ENCODE measurements at regions not wholly inside any gene's neighbourhood (a gene's known extent, or its start where the extent isn't known, plus 50 kb on each side); places are given as distances from the start of the nearest gene placed in this dataset.
A peak's percentile ranks its signal among the peaks of the same experiment; 100 is the strongest.

DNA sequence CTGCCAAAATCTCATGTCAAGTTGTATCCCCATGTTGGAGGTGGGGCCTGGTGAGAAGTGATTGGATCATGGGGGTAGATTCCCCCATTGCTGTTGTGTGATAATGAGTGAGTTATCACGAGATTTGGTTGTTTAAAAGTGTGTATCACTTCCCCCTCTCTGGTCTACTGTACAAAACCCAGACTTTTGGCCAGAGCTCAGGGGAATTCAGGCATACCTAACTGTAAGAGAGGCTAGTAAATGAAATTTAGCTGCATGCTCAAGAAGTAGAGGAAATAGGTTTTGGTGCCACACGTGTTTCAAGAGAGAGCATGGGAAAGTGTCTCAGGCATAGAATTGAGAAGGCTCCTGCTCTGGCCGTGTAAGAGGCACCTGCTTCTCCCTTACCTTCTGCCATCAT lies 190.5 kb upstream of the GALNTL6 start:
- H3K4me3 ChIP-seq = no peak overlapping the region
- H3K4me2 ChIP-seq = peak overlapping the region in 1 of 11 experiments; percentile 19; a peak in 1 of 22 replicates
- no peaks in the 10 kb centered on the region for H3K36me3 ChIP-seq
- no peak overlapping the region for H3K9ac ChIP-seq
- TF ChIP-seq Cebpa-rat (IDR thresholded peaks at IDR 0.05) = no peak
- H3K27me3 ChIP-seq = peaks cover 0 to 7% (median 0%) of the 10 kb centered on the region in 11 experiments; a peak in 1 of 22 replicates
- H3K4me1 ChIP-seq = peaks cover 0 to 13% (median 10%) of the 10 kb centered on the region in 10 experiments; a peak in 15 of 20 replicates
- H3K27ac ChIP-seq = no peak overlapping the region
- H4K20me1 ChIP-seq = no peaks in the 10 kb centered on the region
- peaks cover 0 to 14% (median 7%) of the 10 kb centered on the region in 11 experiments; a peak in 11 of 22 replicates for H3K9me3 ChIP-seq (replicated peaks in 1 of 11)

DNA sequence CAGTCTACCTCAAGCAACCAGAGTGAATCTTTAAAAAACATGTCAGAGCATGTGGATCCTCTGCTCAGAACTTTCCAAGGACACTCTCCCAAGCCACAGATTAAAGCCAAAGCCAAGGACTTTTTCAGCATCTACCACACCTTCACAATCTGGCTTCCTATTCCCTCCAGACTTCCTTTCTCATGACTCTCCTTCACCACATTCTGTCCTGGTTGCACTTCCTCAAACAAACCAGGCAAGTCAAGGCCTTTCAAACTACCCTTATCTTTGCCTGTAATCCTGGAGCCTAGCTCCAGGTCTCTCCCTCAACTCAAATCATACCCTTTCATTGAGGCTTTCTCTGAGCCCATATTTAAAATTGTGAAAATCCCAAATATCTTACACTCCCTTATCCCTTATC lies 191.6 kb upstream of the GALNTL6 start:
- peaks cover 0 to under 1% (median 0%) of the 10 kb centered on the region in 11 experiments; a peak in 1 of 22 replicates for H3K27me3 ChIP-seq
- TF ChIP-seq Cebpa-rat (IDR thresholded peaks at IDR 0.05) = no peak
- H4K20me1 ChIP-seq = no peaks in the 10 kb centered on the region
- peaks cover 0 to 14% (median 7%) of the 10 kb centered on the region in 11 experiments; a peak in 11 of 22 replicates for H3K9me3 ChIP-seq (replicated peaks in 1 of 11)
- peaks cover 0 to 13% (median 10%) of the 10 kb centered on the region in 10 experiments; a peak in 15 of 20 replicates for H3K4me1 ChIP-seq
- H3K4me2 ChIP-seq = peak overlapping the region in 9 of 11 experiments; percentile 1 to 66 (median 18); a peak in 12 of 22 replicates
- no peaks in the 10 kb centered on the region for H3K36me3 ChIP-seq
- no peak overlapping the region for H3K9ac ChIP-seq
- H3K27ac ChIP-seq = no peak overlapping the region; a peak in 1 of 22 replicates
- H3K4me3 ChIP-seq = no peak overlapping the region

GRCh38 chr4:171612907-171613306 lies 200.3 kb upstream of the GALNTL6 start:
- TF ChIP-seq Cebpa-rat (IDR thresholded peaks at IDR 0.05) = peak in 4 of 11 experiments; percentile 25 to 68 (median 52); a peak in 4 of 22 replicates
- H3K4me1 ChIP-seq = no peaks in the 10 kb centered on the region

DNA sequence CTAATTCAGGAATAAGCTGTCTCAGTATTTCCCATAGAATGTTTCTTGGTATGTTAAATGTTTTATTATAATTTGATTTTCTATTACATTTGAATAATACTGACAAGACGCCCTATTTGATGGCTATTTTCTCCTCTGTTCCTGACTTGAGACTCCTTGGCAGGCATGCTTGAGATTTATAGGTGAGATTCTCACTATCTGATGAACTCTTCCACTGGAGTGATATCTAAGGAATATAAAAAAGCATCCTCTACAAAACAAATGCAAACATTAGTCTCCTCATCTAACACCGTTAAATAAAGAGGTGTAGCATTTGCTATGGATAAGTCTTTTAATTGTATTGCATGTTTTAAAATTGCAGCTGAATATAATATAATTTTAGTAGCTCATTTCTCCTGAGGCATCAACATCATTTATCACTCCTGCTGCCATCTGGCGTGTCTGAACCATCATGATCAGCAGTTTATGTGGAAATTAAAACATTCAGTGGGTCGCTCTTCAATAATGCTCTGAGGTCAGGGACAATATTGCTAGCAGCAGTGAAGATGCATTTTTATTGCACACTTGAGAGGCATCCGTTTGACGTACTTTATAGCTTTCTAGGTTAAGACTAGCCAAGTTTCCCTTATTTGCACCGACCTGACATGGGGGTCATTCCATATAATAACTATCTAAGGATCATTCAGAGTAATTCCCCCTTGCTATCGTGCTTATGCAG lies 210.4 kb upstream of the GALNTL6 start:
- no peak overlapping the region for H3K9ac ChIP-seq
- no peaks in the 10 kb centered on the region for H3K36me3 ChIP-seq
- no peaks in the 10 kb centered on the region for H3K4me1 ChIP-seq
- H3K27ac ChIP-seq = no peak overlapping the region
- no peak overlapping the region for H3K4me2 ChIP-seq
- no peak overlapping the region for H3K4me3 ChIP-seq
- no peaks in the 10 kb centered on the region for H4K20me1 ChIP-seq
- no peak for TF ChIP-seq Cebpa-rat (IDR thresholded peaks at IDR 0.05)
- H3K27me3 ChIP-seq = no peaks in the 10 kb centered on the region
- H3K9me3 ChIP-seq (replicated peaks in 1 of 11) = peaks cover 0 to 12% (median 5%) of the 10 kb centered on the region in 11 experiments; a peak in 6 of 22 replicates

More at GRCh38 chr4:171612907-171613306, 200.3 kb upstream of the GALNTL6 start:
- Histone ChIP-seq H4K20me1 (no peaks in the 10 kb centered on the region), H3K9ac (no peak overlapping the region), H3K27me3 (no peaks in the 10 kb centered on the region), H3K4me2 (no peak overlapping the region), H3K27ac (no peak overlapping the region), H3K4me3 (no peak overlapping the region), H3K36me3 (no peaks in the 10 kb centered on the region), H3K9me3 (replicated peaks in 1 of 11) (peaks cover 0 to 7% (median 0%) of the 10 kb centered on the region in 11 experiments; a peak in 1 of 22 replicates)

GRCh38 chr4:171601091-171601490 lies 212.1 kb upstream of the GALNTL6 start:
- Histone ChIP-seq H3K4me1 (no peaks in the 10 kb centered on the region), H3K9me3 (replicated peaks in 1 of 11) (peaks cover 0 to 14% (median 5%) of the 10 kb centered on the region in 11 experiments; a peak in 6 of 22 replicates), H3K27ac (no peak overlapping the region), H3K4me2 (no peak overlapping the region), H3K27me3 (no peaks in the 10 kb centered on the region), H3K9ac (no peak overlapping the region), H3K4me3 (no peak overlapping the region), H4K20me1 (no peaks in the 10 kb centered on the region), H3K36me3 (no peaks in the 10 kb centered on the region)
- TF ChIP-seq Cebpa-rat (IDR thresholded peaks at IDR 0.05) = no peak

GRCh38 chr4:171599628-171600027 lies 213.6 kb upstream of the GALNTL6 start:
- H3K36me3 ChIP-seq = no peaks in the 10 kb centered on the region
- H3K9ac ChIP-seq = no peak overlapping the region
- H3K4me3 ChIP-seq = no peak overlapping the region
- no peak overlapping the region for H3K4me2 ChIP-seq
- no peaks in the 10 kb centered on the region for H4K20me1 ChIP-seq
- no peak overlapping the region for H3K27ac ChIP-seq
- peaks cover 0 to 14% (median 5%) of the 10 kb centered on the region in 11 experiments; a peak in 6 of 22 replicates for H3K9me3 ChIP-seq (replicated peaks in 1 of 11)
- no peaks in the 10 kb centered on the region for H3K27me3 ChIP-seq
- H3K4me1 ChIP-seq = no peaks in the 10 kb centered on the region
- TF ChIP-seq Cebpa-rat (IDR thresholded peaks at IDR 0.05) = no peak

GRCh38 chr4:171594293-171594692 lies 218.9 kb upstream of the GALNTL6 start:
- Histone ChIP-seq H3K4me2 (no peak overlapping the region), H3K36me3 (no peaks in the 10 kb centered on the region), H3K27ac (no peak overlapping the region), H3K4me1 (no peaks in the 10 kb centered on the region), H3K9ac (no peak overlapping the region), H3K27me3 (no peaks in the 10 kb centered on the region), H3K4me3 (no peak overlapping the region), H3K9me3 (replicated peaks in 1 of 11) (peaks cover 0 to 14% (median 0%) of the 10 kb centered on the region in 11 experiments; a peak in 2 of 22 replicates), H4K20me1 (no peaks in the 10 kb centered on the region)
- no peak for TF ChIP-seq Cebpa-rat (IDR thresholded peaks at IDR 0.05)

DNA sequence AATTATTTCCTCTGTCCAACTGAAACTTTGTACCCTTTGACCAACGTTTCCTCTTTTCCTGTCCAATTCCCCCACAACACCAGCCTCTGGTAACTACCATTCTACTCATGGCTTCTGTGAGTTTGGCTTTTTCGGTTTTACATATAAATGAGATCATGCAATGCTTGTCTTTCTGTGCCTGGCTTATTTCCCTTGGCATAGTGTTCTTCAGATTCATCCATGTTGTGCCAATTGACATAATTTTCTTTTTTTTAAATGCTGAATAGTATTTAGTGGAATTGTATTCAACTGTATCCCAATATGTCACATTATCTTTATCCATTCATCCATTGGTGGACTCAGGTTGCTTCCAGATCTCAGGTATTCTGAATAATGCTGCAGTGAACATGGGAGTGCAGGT lies 222.5 kb upstream of the GALNTL6 start:
- no peaks in the 10 kb centered on the region for H3K4me1 ChIP-seq

GRCh38 chr4:171588764-171589163 lies 224.4 kb upstream of the GALNTL6 start:
- no peaks in the 10 kb centered on the region for H3K27me3 ChIP-seq
- no peak overlapping the region for H3K9ac ChIP-seq
- H3K27ac ChIP-seq = no peak overlapping the region
- H3K9me3 ChIP-seq (replicated peaks in 1 of 11) = peaks cover 0 to 11% (median 7%) of the 10 kb centered on the region in 11 experiments; a peak in 9 of 22 replicates
- no peaks in the 10 kb centered on the region for H4K20me1 ChIP-seq
- no peak overlapping the region for H3K4me3 ChIP-seq
- no peaks in the 10 kb centered on the region for H3K36me3 ChIP-seq
- peaks cover 0 to 5% (median 3%) of the 10 kb centered on the region in 10 experiments; a peak in 8 of 20 replicates for H3K4me1 ChIP-seq
- TF ChIP-seq Cebpa-rat (IDR thresholded peaks at IDR 0.05) = no peak
- H3K4me2 ChIP-seq = no peak overlapping the region

More for the DNA sequence above, 222.5 kb upstream of the GALNTL6 start:
- TF ChIP-seq Cebpa-rat (IDR thresholded peaks at IDR 0.05) = no peak
- no peak overlapping the region for H3K9ac ChIP-seq
- H3K9me3 ChIP-seq (replicated peaks in 1 of 11) = 0 out of 22 replicates have a peak, but pooled peaks cover 0 to 7% (median 0%) of the 10 kb centered on the region in 11 experiments
- no peaks in the 10 kb centered on the region for H3K27me3 ChIP-seq
- no peaks in the 10 kb centered on the region for H3K36me3 ChIP-seq
- no peak overlapping the region for H3K27ac ChIP-seq
- H3K4me3 ChIP-seq = no peak overlapping the region
- H4K20me1 ChIP-seq = no peaks in the 10 kb centered on the region
- H3K4me2 ChIP-seq = no peak overlapping the region

Data from BLaER1 treated with 17β-estradiol and CSF1 and Interleukin-3, amounts not matched to agents 10 nM and 100 nM (cell line).